ENCODE measurements at regions not wholly inside any gene's neighbourhood (a gene's known extent, or its start where the extent isn't known, plus 50 kb on each side); places are given as distances from the start of the nearest gene placed in this dataset.
"Not testable (repeated sequence)": the region's sequence is repeated elsewhere in the genome, so short reads cannot be mapped to it uniquely, and the experiment has no call there.

DNA sequence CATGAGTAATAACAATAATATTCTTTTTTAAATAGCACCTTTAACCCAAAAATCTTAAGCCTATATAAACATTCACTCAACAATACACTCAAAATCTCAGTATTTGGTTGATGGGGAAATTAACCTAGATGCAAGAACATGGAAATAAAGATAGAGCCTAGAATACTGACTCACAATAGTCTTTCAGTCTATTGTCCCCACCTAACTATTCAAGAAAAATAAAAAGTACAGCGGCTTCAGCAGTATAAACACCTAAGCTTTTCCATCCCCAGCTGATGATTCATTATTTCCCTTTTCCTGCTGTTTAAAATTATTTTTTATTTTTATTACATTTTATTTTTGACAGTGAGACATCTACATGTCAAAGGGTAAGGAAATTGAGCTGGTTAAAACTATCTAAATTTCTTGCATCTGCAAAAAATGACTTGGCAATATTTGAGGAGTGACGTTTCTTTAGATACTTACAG is 201.4 kb downstream of the FZD1 start:
- Histone ChIP-seq H3K27me3 (no peaks in the 10 kb centered on the region), H3K36me3 (replicated peaks in 1 of 2; ENCODE audit: insufficient read depth in 1 of 2, low read depth in 2 of 2) (no peaks in the 10 kb centered on the region), H3K4me3 (no peak overlapping the region), H3K27ac (no peak overlapping the region), H3K9me3 (no peaks in the 10 kb centered on the region), H3K4me1 (no peaks in the 10 kb centered on the region)
- WGBS, 2 donors: 60 to 67% methylated on average over 2 of the region's 2 CpGs
- ATAC-seq (no peak), DNase-seq (no peak)
- intact Hi-C loops (cut with DNase I): no loop called here
- no peak for TF ChIP-seq POLR2A (IDR thresholded peaks at IDR 0.05)
- TF ChIP-seq, protein P1, sequence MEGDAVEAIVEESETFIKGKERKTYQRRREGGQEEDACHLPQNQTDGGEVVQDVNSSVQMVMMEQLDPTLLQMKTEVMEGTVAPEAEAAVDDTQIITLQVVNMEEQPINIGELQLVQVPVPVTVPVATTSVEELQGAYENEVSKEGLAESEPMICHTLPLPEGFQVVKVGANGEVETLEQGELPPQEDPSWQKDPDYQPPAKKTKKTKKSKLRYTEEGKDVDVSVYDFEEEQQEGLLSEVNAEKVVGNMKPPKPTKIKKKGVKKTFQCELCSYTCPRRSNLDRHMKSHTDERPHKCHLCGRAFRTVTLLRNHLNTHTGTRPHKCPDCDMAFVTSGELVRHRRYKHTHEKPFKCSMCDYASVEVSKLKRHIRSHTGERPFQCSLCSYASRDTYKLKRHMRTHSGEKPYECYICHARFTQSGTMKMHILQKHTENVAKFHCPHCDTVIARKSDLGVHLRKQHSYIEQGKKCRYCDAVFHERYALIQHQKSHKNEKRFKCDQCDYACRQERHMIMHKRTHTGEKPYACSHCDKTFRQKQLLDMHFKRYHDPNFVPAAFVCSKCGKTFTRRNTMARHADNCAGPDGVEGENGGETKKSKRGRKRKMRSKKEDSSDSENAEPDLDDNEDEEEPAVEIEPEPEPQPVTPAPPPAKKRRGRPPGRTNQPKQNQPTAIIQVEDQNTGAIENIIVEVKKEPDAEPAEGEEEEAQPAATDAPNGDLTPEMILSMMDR (IDR thresholded peaks at IDR 0.05): no peak

DNA sequence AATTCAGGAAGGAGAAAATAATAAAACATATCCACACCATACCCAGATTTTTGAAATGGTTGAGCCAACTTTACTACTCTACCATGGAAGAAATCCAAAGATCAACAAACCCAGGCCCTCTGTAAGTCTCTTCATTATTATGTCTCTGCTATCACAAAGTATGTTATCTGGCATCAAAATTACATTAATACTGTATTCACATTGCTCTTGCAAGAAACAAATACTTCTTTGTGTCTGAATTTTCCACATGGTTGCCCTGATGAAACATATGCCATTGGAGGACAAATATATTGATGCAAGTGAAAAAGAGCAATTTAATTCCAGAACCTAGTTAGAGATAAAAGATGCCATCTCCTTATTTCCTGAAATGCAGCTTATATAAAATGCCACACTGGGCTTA is 204.0 kb downstream of the FZD1 start:
- DNase-seq (no peak), ATAC-seq (no peak)
- Histone ChIP-seq H3K27me3 (no peaks in the 10 kb centered on the region), H3K36me3 (replicated peaks in 1 of 2; ENCODE audit: insufficient read depth in 1 of 2, low read depth in 2 of 2) (no peaks in the 10 kb centered on the region), H3K9me3 (peaks cover 0 to 4% (median 0%) of the 10 kb centered on the region in 3 donors), H3K4me3 (no peak overlapping the region), H3K27ac (no peak overlapping the region), H3K4me1 (no peaks in the 10 kb centered on the region)
- intact Hi-C loops (cut with DNase I): no loop called here
- TF ChIP-seq POLR2A (IDR thresholded peaks at IDR 0.05): no peak
- TF ChIP-seq, protein P1 (IDR thresholded peaks at IDR 0.05): no peak

DNA sequence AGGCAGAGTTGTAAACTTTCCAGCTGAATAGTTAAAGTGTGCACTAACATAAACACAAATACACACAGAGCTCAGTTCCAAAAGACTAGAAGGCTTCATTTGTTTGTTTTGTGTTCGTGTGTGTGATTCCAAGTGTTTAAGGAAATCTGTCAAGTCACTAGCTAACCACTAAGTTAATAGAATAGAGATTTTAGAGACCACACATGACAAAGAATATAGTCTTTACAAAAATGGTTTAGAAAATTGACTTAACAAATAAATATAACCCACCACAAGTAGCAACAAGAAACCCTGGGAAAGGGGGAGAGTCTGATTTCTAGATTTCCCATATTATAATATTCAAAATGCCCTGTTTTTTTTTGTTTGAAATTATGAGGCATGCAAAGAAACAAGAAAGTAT is 209.4 kb downstream of the FZD1 start:
- DNase-seq: no peak
- no peak for TF ChIP-seq POLR2A (IDR thresholded peaks at IDR 0.05)
- TF ChIP-seq, protein P1 (IDR thresholded peaks at IDR 0.05): no peak
- H3K27ac ChIP-seq: no peak overlapping the region
- H3K36me3 ChIP-seq (replicated peaks in 1 of 2; ENCODE audit: insufficient read depth in 1 of 2, low read depth in 2 of 2): no peaks in the 10 kb centered on the region
- H3K27me3 ChIP-seq: no peaks in the 10 kb centered on the region
- 21 to 23% methylated on average over 1 of the region's 1 CpG for WGBS, 2 donors
- H3K4me1 ChIP-seq: no peaks in the 10 kb centered on the region
- H3K9me3 ChIP-seq: peaks cover 0 to 4% (median 0%) of the 10 kb centered on the region in 3 donors
- H3K4me3 ChIP-seq: no peak overlapping the region
- no peak for ATAC-seq
- intact Hi-C loops (cut with DNase I): no loop called here

DNA sequence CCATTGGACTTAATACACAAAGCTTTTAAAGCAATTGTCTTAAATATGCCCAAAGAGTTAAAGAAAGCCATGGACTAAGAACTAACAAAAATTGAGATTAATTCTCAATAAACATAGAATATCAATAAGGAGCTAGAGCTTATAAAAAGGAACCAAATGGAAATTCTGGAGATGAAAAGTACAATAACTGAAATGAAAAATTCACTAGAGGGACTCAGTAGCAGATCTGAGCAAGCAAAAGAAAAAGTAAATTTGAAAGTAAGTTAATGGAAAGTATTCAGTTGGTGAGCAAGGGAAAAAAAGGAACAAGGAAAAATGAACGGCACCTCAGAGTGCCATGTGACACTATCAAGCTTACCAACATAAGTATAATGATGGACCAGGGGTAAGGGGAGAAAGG is 209.8 kb downstream of the FZD1 start:
- no peaks in the 10 kb centered on the region for H3K4me1 ChIP-seq
- 76 to 79% methylated on average over 1 of the region's 1 CpG for WGBS, 2 donors
- peaks cover 0 to 4% (median 0%) of the 10 kb centered on the region in 3 donors for H3K9me3 ChIP-seq
- no peak for DNase-seq
- intact Hi-C loops (cut with DNase I): no loop called here
- no peaks in the 10 kb centered on the region for H3K36me3 ChIP-seq (replicated peaks in 1 of 2; ENCODE audit: insufficient read depth in 1 of 2, low read depth in 2 of 2)
- no peak for ATAC-seq
- H3K27ac ChIP-seq: no peak overlapping the region
- TF ChIP-seq, protein P1 (IDR thresholded peaks at IDR 0.05): no peak
- no peak for TF ChIP-seq POLR2A (IDR thresholded peaks at IDR 0.05)
- H3K4me3 ChIP-seq: no peak overlapping the region
- H3K27me3 ChIP-seq: no peaks in the 10 kb centered on the region

DNA sequence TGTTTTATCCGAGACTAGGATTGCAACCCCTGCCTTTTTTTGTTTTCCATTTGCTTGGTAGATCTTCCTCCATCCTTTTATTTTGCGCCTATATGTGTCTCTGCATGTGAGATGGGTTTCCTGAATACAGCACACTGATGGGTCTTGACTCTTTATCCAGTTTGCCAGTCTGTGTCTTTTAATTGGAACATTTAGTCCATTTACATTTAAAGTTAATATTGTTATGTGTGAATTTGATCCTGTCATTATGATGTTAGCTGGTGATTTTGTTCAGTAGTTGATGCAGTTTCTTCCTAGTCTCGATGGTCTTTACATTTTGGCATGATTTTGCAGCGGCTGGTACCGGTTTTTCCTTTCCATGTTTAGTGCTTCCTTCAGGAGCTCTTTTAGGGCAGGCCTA is 216.2 kb downstream of the FZD1 start:
- DNase-seq; intact Hi-C loops (cut with DNase I); H3K36me3 ChIP-seq (replicated peaks in 1 of 2; ENCODE audit: insufficient read depth in 1 of 2, low read depth in 2 of 2); H3K4me1 ChIP-seq; H3K27ac ChIP-seq; H3K9me3 ChIP-seq; H3K4me3 ChIP-seq; ATAC-seq; H3K27me3 ChIP-seq: not testable (repeated sequence)
- 74 to 75% methylated on average over 5 of the region's 5 CpGs for WGBS, 2 donors
